K562 (cell line): ENCODE measurements at regions not wholly inside any gene's neighbourhood (a gene's known extent, or its start where the extent isn't known, plus 50 kb on each side); places are given as distances from the start of the nearest gene placed in this dataset.
A peak's percentile ranks its signal among the peaks of the same experiment; 100 is the strongest.

Source experiments
- CBFB ChIP-seq: sonication (generic); formaldehyde crosslinking; IDR thresholded peaks from 2 replicates; pipeline ENCODE4 v1.4.0; 2020; ENCODE audit warnings: mild to moderate bottlenecking, missing genetic modification reagents
- E2F3 ChIP-seq: fragments of 250-450 bp; sonication (Bioruptor Pico); IDR thresholded peaks from 2 replicates; pipeline ENCODE4 v1.4.0; 2020; ENCODE audit warnings: mild to moderate bottlenecking
- JUND ChIP-seq, 2 experiments: IDR thresholded peaks; 2 replicates in 1 of 2; 3 replicates in 1 of 2; pipeline ENCODE4 v1.6.1; 2011; ENCODE audit warnings: borderline replicate concordance in 2 of 2, low read depth in 2 of 2, low read length in 2 of 2, improper control_type of control experiment in 1 of 2, missing biosample characterization in 1 of 2, missing genetic modification characterization in 1 of 2, missing genetic modification reagents in 1 of 2
- KLF13 ChIP-seq: fragments of 450-650 bp; IDR thresholded peaks from 2 replicates; pipeline ENCODE4 v1.6.1; 2016; ENCODE audit warnings: missing genetic modification characterization, low read depth, mild to moderate bottlenecking, missing compliant biosample characterization, moderate library complexity, borderline replicate concordance
- MECOM ChIP-seq: fragments of 250-450 bp; sonication (Bioruptor Pico); IDR thresholded peaks from 2 replicates; pipeline ENCODE4 v1.8.0; 2022; ENCODE audit warnings: inconsistent platforms
- MYC ChIP-seq, 2 experiments: fragments of 250-450 bp in 1 of 2; sonication (Bioruptor Pico) in 1 of 2; IDR thresholded peaks; 2 replicates each; pipeline versions ENCODE4 v1.5.1 to v1.6.1; 2012 to 2021; ENCODE audit warnings: low read depth in 2 of 2, borderline replicate concordance in 1 of 2, improper control_type of control experiment in 1 of 2, low read length in 1 of 2, mild to moderate bottlenecking in 1 of 2, moderate library complexity in 1 of 2
- NEUROD1 ChIP-seq: fragments of 150-350 bp; IDR thresholded peaks from 2 replicates; pipeline ENCODE4 v1.6.1; 2014; ENCODE audit warnings: borderline replicate concordance, low read length, low read depth; ENCODE audit not compliant: partially characterized antibody
- NFE2L1 ChIP-seq: fragments of 450-650 bp; IDR thresholded peaks from 2 replicates; pipeline ENCODE4 v1.6.1; 2016; ENCODE audit warnings: missing genetic modification characterization, low read depth, mild to moderate bottlenecking, missing compliant biosample characterization, moderate library complexity, borderline replicate concordance
- NRF1 ChIP-seq, 2 experiments: fragments of 450-650 bp; IDR thresholded peaks in 1 of 2; conservative IDR thresholded peaks in 1 of 2; 2 replicates each; pipeline ENCODE4 v1.6.1; 2014; ENCODE audit warnings: mild to moderate bottlenecking in 2 of 2
- SMARCA5 ChIP-seq: fragments of 450-650 bp; IDR thresholded peaks from 2 replicates; pipeline ENCODE4 v1.6.1; 2016
- SPI1 ChIP-seq: IDR thresholded peaks from 2 replicates; pipeline ENCODE4 v1.6.1; 2011; ENCODE audit warnings: low read depth, low read length, control low read depth, borderline replicate concordance
- TCFL5 ChIP-seq: fragments of 250-450 bp; sonication (Bioruptor Pico); conservative IDR thresholded peaks from 2 replicates; pipeline ENCODE4 v1.6.1; 2021; ENCODE audit warnings: mild to moderate bottlenecking, moderate library complexity, matching md5 sums
- ZNF23 ChIP-seq: fragments of 250-450 bp; sonication (Bioruptor Pico); IDR thresholded peaks from 2 replicates; pipeline ENCODE4 v1.4.0; 2020; ENCODE audit warnings: mild to moderate bottlenecking
- ZNF3 ChIP-seq: fragments of 250-450 bp; sonication (Bioruptor Pico); IDR thresholded peaks from 2 replicates; pipeline ENCODE4 v1.5.0; 2021; ENCODE audit warnings: mild to moderate bottlenecking, moderate library complexity
- ZNF311 ChIP-seq: fragments of 250-450 bp; sonication (Bioruptor Pico); IDR thresholded peaks from 2 replicates; pipeline ENCODE4 v1.4.0; 2020; ENCODE audit warnings: mild to moderate bottlenecking, moderate library complexity
- ZNF717 ChIP-seq: fragments of 250-450 bp; sonication (Bioruptor Pico); IDR thresholded peaks from 2 replicates; pipeline ENCODE4 v1.5.0; 2021
- ZNF785 ChIP-seq: fragments of 250-450 bp; sonication (Bioruptor Pico); IDR thresholded peaks from 2 replicates; pipeline ENCODE4 v1.4.0; 2020; ENCODE audit warnings: mild to moderate bottlenecking
- TF ChIP-seq, protein P1 (sequence below): sonication (generic); formaldehyde crosslinking; IDR thresholded peaks from 2 replicates; pipeline ENCODE4 v1.8.0; 2022; ENCODE audit warnings: missing genetic modification reagents, mild to moderate bottlenecking, borderline replicate concordance
- TF ChIP-seq, protein P2 (sequence below): fragments of 200-800 bp; sonication (Bioruptor generic); IDR thresholded peaks from 2 replicates; pipeline ENCODE4 v1.6.1; 2017; ENCODE audit warnings: missing genetic modification characterization, missing compliant biosample characterization
- TF ChIP-seq, protein P3 (sequence below): fragments of 450-650 bp; IDR thresholded peaks from 2 replicates; pipeline ENCODE4 v1.6.1; 2014; ENCODE audit warnings: low read depth, mild to moderate bottlenecking, moderate library complexity, borderline replicate concordance
- TF ChIP-seq, protein P4 (sequence below): fragments of 250-450 bp; sonication (Bioruptor Pico); IDR thresholded peaks from 2 replicates; pipeline ENCODE4 v1.5.0; 2020; ENCODE audit warnings: mild to moderate bottlenecking

DNA sequence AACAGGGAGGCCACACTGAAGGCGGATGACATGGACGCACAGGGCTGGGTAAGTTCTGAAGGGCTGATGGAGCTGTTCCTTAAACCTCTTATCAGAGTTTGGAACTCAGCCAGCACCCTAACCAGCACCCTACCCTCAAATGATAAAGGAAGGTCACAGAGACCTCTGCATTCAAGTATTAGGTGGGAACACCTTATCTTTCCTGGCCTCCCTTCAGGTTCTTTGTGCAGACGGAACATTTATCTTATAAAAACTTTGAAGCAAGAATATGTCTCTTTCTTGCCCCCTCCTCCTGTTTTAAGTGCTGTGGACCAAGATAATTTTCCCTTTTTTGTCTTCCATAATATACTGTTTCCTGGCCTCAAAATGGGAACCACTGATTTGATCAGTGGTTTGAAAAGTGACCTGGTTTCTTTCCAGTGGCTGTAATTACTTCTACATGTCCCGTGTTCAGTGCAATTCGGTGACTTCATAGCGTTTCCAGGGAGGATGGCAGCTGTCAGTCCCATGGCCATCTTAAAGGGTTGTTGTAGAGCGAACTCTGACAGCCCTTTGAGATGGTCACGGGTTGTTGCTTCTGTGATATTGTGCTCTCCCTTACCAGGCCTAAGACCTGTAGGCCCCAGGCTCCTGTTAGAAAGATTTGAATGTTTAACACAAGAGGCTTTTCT is 213.2 kb upstream of the MYLIP start (continued):
- TF ChIP-seq, protein P1, sequence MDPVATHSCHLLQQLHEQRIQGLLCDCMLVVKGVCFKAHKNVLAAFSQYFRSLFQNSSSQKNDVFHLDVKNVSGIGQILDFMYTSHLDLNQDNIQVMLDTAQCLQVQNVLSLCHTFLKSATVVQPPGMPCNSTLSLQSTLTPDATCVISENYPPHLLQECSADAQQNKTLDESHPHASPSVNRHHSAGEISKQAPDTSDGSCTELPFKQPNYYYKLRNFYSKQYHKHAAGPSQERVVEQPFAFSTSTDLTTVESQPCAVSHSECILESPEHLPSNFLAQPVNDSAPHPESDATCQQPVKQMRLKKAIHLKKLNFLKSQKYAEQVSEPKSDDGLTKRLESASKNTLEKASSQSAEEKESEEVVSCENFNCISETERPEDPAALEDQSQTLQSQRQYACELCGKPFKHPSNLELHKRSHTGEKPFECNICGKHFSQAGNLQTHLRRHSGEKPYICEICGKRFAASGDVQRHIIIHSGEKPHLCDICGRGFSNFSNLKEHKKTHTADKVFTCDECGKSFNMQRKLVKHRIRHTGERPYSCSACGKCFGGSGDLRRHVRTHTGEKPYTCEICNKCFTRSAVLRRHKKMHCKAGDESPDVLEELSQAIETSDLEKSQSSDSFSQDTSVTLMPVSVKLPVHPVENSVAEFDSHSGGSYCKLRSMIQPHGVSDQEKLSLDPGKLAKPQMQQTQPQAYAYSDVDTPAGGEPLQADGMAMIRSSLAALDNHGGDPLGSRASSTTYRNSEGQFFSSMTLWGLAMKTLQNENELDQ (CRISPR knock-in tag), result no peak
- TF ChIP-seq NRF1 (conservative IDR thresholded peaks at IDR 0.05 in 1 of 2, IDR thresholded peaks at IDR 0.05 in 1 of 2) (peak in 1 of 2 experiments; percentile 27; a peak in 1 of 4 replicates), ZNF23 (CRISPR knock-in tag) (no peak), MYC (IDR thresholded peaks at IDR 0.05; ENCODE audit: low read depth, low read length) (0 out of 2 replicates have a peak, but pooled peaks have one; percentile 33), MYC (CRISPR knock-in tag; IDR thresholded peaks at IDR 0.05; ENCODE audit: borderline replicate concordance, low read depth) (no peak), NFE2L1 (tag) (no peak), TCFL5 (CRISPR knock-in tag) (no peak), CBFB (CRISPR knock-in tag) (no peak), SMARCA5 (peak; percentile 43; the same call in 1 of the 2 replicates), JUND (IDR thresholded peaks at IDR 0.05; ENCODE audit: borderline replicate concordance, low read depth, low read length) (peak; percentile 61; the same call in 1 of the 2 replicates), JUND (tag; IDR thresholded peaks at IDR 0.05; ENCODE audit: borderline replicate concordance, low read depth, low read length) (peak; percentile 71; the same call in 2 of the 3 replicates), ZNF785 (CRISPR knock-in tag) (no peak), ZNF311 (CRISPR knock-in tag) (no peak), MECOM (CRISPR knock-in tag) (no peak), NEUROD1 (peak; percentile 40), E2F3 (CRISPR knock-in tag) (no peak), SPI1 (peak; percentile 72; the same call in 1 of the 2 replicates), ZNF3 (no peak), KLF13 (0 out of 2 replicates have a peak, but pooled peaks have one; percentile 41), ZNF717 (CRISPR knock-in tag) (no peak)
- TF ChIP-seq, protein P2, sequence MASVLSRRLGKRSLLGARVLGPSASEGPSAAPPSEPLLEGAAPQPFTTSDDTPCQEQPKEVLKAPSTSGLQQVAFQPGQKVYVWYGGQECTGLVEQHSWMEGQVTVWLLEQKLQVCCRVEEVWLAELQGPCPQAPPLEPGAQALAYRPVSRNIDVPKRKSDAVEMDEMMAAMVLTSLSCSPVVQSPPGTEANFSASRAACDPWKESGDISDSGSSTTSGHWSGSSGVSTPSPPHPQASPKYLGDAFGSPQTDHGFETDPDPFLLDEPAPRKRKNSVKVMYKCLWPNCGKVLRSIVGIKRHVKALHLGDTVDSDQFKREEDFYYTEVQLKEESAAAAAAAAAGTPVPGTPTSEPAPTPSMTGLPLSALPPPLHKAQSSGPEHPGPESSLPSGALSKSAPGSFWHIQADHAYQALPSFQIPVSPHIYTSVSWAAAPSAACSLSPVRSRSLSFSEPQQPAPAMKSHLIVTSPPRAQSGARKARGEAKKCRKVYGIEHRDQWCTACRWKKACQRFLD (CRISPR knock-in tag), result peak; percentile 56
- TF ChIP-seq, protein P3, sequence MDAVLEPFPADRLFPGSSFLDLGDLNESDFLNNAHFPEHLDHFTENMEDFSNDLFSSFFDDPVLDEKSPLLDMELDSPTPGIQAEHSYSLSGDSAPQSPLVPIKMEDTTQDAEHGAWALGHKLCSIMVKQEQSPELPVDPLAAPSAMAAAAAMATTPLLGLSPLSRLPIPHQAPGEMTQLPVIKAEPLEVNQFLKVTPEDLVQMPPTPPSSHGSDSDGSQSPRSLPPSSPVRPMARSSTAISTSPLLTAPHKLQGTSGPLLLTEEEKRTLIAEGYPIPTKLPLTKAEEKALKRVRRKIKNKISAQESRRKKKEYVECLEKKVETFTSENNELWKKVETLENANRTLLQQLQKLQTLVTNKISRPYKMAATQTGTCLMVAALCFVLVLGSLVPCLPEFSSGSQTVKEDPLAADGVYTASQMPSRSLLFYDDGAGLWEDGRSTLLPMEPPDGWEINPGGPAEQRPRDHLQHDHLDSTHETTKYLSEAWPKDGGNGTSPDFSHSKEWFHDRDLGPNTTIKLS, result peak; percentile 50; the same call in 1 of the 2 replicates
- TF ChIP-seq, protein P4, sequence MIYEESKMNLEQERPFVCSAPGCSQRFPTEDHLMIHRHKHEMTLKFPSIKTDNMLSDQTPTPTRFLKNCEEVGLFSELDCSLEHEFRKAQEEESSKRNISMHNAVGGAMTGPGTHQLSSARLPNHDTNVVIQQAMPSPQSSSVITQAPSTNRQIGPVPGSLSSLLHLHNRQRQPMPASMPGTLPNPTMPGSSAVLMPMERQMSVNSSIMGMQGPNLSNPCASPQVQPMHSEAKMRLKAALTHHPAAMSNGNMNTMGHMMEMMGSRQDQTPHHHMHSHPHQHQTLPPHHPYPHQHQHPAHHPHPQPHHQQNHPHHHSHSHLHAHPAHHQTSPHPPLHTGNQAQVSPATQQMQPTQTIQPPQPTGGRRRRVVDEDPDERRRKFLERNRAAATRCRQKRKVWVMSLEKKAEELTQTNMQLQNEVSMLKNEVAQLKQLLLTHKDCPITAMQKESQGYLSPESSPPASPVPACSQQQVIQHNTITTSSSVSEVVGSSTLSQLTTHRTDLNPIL (CRISPR knock-in tag), result no peak
